ENCODE measurements at regions not wholly inside any gene's neighbourhood (a gene's known extent, or its start where the extent isn't known, plus 50 kb on each side); places are given as distances from the start of the nearest gene placed in this dataset.

- TF ChIP-seq POLR2A (IDR thresholded peaks at IDR 0.05) (no peak), CTCF (IDR thresholded peaks at IDR 0.05) (no peak)
These were observed 111.9 kb downstream of the HAUS1 start for GRCh38 chr18:46215902-46216723.

Data from vagina (tissue), 2 donors.